GM21786 (cell line): ENCODE measurements at regions not wholly inside any gene's neighbourhood (a gene's known extent, or its start where the extent isn't known, plus 50 kb on each side); places are given as distances from the start of the nearest gene placed in this dataset.
"Not testable (repeated sequence)": the region's sequence is repeated elsewhere in the genome, so short reads cannot be mapped to it uniquely, and the experiment has no call there.

Source experiments
- ATAC-seq: cut with Tn5 transposase; IDR thresholded peaks from one replicate; pipeline ENCODE4 v1.9.1; 2021; ENCODE audit not compliant: unreplicated experiment

DNA sequence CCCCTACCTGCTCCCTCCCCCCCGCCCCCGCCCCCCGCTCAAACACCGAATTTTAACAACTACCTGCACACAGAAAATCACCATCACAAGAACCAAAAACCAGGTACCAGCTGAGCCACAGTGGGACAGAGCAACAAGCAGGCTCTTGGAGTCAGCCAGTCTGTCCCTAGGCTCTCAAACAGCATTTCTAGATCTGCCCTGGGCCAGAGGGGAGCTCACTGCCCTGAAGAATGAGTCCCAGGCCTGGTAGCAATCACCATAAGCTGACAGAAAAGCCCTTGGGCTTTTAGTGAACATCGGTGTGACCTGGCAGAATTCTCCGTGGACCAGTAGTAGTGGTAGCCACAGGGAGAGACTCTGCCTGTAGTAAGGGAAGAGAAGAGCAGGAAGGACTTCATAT is 58.3 kb downstream of the C11orf87 start:
- no peak for ATAC-seq

GRCh38 chr11:109486129-109486528 is 64.1 kb downstream of the C11orf87 start:
- ATAC-seq = no peak

GRCh38 chr11:109490953-109491635 is 69.1 kb downstream of the C11orf87 start:
- ATAC-seq = no peak

DNA sequence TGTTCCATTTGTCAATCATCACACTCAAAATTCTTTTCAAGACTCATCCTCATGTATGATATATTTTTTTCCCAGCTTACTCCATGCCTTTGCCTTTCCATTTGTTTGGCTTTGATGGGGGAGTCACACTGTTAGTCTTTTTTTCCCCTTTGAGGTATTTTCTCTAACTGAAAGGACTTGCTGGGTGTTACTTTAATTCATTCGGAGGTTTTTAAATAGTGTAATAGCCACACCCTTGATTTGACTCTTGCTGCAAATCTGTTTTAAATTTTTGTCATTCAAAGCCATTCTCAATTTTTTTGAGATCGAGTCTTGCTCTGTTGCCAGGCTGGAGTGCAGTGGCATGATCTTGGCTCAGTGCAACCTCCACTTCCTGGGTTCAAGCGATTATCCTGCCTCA is 84.1 kb downstream of the C11orf87 start:
- no peak for ATAC-seq

DNA sequence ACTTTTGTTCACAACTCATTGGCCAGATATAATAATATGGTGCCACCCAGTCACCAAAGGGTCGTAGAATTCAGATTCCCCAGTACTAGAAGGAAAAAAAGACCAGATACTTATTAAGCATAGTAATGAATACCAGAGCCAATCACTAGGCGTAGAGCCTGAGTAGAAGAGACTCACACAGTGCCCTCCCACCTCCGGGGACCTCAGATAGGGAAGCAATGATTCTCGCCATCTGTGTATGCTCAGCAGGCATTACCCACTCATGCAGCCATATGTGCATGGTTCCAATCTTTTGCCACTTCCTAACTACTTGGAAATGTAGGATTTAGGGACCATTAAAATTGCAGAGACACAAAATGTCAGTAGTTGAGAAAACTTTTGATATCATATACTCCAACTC is 85.3 kb downstream of the C11orf87 start:
- no peak for ATAC-seq

DNA sequence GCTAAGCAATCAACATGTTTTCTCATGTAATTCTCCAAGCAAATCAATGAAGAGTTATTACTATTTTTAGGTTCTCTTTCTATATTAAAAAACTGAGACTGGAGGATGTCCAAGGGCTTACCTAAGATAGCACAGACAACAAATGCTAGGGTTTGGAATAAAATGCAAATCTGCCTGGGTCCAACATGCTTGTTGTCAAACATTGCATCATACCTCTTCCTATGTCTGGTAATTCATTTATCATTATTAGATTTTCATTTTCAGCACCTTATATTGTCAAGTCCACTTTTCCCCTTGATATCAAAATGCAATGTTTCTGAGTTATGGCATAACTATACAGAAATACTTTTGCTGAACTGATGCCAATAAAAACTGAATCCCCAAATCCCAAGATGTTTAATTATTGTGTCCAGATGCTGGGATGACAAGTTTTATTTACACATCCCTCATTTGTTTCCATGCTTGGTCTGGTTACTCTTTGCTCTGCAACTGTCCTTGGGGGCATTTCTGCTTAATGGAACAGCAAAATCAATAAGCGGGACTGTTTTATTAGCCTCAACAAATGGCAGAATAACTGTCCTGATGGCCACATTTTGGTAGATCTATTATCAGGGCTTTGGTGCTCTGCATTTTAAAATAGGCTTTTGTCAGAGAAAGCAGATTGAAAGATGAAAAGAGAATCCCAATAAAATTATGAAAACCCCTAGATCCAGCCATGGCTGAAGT is 86.0 kb downstream of the C11orf87 start:
- no peak for ATAC-seq

DNA sequence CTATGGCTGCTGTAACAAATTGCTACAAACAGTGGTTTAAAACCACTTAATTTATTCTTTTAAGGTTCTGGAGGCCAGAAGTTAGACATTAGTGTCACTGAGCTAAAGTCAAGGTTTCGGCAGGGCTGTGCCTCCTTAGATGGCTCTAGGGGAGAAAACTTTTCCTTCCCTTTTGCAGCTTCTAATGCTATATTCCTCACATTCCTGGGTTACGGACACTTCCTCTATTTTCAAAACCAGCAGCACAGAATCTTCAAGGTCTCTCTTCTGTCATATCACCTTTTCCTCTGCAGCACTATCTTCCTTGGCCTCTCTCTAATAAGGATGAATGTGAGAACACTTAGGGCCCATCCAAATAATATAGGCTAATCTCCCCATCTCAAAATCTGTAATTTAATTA is 87.0 kb downstream of the C11orf87 start:
- ATAC-seq = no peak

- no peak for ATAC-seq
Measured at GRCh38 chr11:109510316-109510715, 88.3 kb downstream of the C11orf87 start.

- ATAC-seq = no peak
Measured at GRCh38 chr11:109511598-109511997, 89.6 kb downstream of the C11orf87 start.

GRCh38 chr11:109512249-109512648 is 90.3 kb downstream of the C11orf87 start:
- no peak for ATAC-seq

- ATAC-seq = peak; percentile 46
Measured at GRCh38 chr11:109512680-109513079, 90.7 kb downstream of the C11orf87 start.

DNA sequence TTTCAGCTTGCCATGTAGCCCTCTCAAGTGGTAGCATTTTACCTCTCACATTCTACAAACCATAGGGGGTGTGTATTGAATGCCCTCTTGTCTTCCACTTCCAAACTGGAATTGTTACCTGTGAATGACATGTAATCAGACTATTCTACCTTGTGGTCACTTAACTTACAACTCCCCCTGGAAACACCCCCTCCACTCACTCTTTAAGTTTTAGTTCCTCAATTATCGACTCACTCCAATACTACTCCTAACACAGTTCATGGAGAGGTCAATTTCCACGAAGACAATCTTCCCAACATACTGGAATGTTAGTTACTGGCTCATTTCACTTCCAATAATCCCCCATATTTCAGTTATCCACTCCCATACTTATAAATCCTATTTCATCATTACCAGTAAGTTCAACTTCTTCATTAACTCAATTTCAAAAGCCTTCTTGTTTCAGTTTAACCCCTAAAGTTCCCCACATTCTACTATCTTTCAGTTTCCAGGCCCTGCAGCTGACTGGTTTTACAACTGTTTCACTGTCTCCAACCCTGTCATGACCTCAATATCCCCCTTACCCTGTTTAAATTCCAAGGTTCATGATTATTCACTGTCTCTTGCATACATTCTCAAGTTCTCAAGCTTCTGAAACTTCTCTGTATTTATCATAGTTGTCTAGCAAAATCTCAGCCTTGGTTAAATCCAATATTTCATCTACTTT is 92.5 kb downstream of the C11orf87 start:
- no peak for ATAC-seq

DNA sequence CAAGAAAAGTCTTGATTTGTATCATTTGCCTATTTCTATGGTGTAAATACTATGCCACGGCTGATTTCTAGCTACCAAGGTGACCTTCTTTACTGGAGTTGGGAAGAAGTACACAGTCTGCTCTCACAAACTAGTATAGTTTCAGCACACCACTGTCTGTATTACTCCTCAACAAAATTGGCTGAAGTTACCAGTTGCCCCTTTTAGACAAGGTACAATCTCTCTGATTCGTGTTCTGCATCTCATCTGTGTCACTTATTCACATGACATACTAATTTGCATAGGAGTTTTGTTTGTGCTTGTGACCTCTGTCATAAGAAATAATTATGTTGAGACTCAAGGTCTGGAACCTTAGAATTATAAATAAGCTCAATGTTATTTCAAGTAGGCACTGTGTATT is 97.3 kb downstream of the C11orf87 start:
- no peak for ATAC-seq

- ATAC-seq = no peak
Measured at GRCh38 chr11:109521571-109522086, 99.6 kb downstream of the C11orf87 start.

DNA sequence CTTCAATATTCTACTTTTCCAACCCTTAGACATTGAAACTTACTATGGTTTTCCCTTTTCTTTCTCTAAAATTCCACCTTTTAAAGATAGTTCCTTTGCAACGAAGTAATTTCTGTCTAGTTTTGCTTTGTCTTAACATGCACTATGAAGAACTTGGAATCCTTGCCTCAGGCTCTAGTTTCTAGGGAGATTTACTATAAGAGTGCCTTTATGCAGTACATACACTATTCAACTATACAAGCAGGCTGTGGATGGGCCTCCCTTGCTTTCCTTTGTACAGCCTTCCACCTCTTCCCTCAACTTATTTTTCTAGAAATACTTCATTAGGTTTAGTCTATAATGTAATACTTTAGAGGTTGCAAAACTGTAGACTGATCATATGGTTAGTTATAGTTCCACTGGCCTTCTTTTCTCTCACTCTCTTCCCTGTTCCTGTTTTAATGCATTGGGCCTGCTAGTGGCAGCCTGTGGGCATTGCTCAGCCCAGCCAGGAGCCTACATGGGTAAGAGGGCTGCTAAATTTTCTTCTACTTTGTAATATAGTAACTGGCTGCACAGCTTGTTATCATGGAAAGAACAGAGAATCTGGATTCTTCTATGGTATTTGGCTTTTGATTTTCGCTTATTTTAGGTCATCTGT is 100.2 kb downstream of the C11orf87 start:
- ATAC-seq = no peak

- not testable (repeated sequence) for ATAC-seq
Measured at GRCh38 chr11:109525636-109526035, 103.6 kb downstream of the C11orf87 start.

DNA sequence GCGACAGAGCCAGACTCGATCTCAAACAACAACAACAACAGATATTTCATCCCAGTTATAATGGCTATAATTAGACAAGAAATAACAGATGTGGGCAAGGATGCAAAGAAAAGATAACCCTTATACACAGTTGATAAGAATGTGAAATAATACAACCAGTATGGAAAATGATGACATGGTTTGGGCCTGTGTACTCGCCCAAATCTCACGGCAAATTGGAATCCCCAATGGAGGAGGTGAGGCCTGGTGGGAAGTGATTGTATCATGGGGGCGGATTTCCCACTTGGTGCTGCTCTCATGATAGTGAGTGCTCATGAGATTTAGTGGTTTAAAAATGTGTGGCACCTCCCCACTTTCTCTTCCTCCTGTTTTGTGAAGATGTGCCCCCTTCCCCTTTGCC is 104.1 kb downstream of the C11orf87 start:
- ATAC-seq = no peak

- ATAC-seq = no peak
Measured at GRCh38 chr11:109526931-109527330, 104.9 kb downstream of the C11orf87 start.

- ATAC-seq = no peak
Measured at GRCh38 chr11:109527496-109527895, 105.5 kb downstream of the C11orf87 start.

DNA sequence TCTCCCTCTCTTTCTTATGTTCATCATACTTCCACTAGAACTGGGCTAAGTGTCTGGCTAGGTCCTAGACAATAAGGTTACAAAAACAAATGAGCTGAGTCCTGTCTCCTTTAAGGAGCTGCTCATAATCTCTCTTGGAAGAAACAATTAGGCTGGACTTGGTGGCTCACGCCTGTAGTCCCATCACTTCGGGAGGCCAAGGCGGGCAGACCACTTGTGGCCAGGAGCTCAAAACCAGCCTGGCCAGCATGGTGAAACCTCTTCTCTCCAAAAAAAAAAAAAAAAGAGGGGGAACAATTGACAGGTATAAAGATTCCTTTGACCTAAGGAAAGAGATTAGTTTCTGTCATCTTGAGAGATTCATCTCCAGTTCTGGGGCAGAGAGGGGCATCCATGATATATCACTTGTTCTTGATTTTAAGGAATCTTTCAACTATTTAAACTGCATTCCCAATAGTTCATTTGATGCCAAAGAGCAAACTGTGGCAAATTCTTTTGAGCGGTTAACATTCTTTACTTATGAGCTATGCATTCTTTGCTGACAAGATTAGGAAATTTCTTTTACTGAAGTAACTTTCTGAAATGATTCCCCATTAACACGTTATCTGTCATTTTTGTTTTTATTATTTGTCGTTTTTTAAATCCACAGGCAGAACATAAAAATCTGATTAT is 125.5 kb downstream of the C11orf87 start:
- ATAC-seq = no peak

- ATAC-seq = no peak
Measured at GRCh38 chr11:109552376-109552775, 130.4 kb downstream of the C11orf87 start.
